ENCODE measurements at regions not wholly inside any gene's neighbourhood (a gene's known extent, or its start where the extent isn't known, plus 50 kb on each side); places are given as distances from the start of the nearest gene placed in this dataset.
"Not testable (repeated sequence)": the region's sequence is repeated elsewhere in the genome, so short reads cannot be mapped to it uniquely, and the experiment has no call there.

DNA sequence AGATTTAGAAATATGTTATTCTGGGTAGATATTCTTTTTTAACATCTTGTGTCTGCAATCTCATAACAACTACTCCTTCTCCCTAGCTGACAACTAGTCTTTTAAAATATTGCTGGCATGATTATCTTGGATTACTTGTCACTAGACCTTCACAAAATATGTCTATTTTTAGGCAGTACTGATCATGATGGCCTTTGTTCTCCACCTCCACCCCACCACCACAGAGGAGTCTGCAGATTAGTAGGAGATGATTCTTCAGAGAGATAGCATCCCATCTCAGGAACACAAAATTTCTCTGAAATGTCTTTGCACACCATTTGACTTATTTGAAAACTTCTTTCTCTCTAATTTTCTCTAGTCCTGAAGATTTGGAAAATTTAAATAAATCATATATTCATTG is 338.1 kb upstream of the SPHKAP start:
- TF ChIP-seq, protein P1, sequence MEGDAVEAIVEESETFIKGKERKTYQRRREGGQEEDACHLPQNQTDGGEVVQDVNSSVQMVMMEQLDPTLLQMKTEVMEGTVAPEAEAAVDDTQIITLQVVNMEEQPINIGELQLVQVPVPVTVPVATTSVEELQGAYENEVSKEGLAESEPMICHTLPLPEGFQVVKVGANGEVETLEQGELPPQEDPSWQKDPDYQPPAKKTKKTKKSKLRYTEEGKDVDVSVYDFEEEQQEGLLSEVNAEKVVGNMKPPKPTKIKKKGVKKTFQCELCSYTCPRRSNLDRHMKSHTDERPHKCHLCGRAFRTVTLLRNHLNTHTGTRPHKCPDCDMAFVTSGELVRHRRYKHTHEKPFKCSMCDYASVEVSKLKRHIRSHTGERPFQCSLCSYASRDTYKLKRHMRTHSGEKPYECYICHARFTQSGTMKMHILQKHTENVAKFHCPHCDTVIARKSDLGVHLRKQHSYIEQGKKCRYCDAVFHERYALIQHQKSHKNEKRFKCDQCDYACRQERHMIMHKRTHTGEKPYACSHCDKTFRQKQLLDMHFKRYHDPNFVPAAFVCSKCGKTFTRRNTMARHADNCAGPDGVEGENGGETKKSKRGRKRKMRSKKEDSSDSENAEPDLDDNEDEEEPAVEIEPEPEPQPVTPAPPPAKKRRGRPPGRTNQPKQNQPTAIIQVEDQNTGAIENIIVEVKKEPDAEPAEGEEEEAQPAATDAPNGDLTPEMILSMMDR (conservative IDR thresholded peaks at IDR 0.05; ENCODE audit: low read length) = no peak

GRCh38 chr2:228516019-228516418 is 334.5 kb upstream of the SPHKAP start:
- Histone ChIP-seq H2AFZ (ENCODE audit: low read length) (no peak overlapping the region), H3K9me2 (replicated peaks; ENCODE audit: low read depth, low read length) (no peaks in the 10 kb centered on the region; the same call in 1 of the 2 replicates), H3F3A (ENCODE audit: low read depth) (no peaks in the 10 kb centered on the region), H4K20me1 (ENCODE audit: insufficient read depth, low read length, poor library complexity, severe bottlenecking) (no peaks in the 10 kb centered on the region), H3K9ac (ENCODE audit: low read depth, low read length, poor library complexity, severe bottlenecking) (no peak overlapping the region), H3K4me2 (ENCODE audit: low read depth, low read length, poor library complexity, severe bottlenecking) (no peak overlapping the region), H3K4me3 (ENCODE audit: low read length, poor library complexity, severe bottlenecking) (no peak overlapping the region), H3K4me1 (ENCODE audit: insufficient read depth, low read length, poor library complexity, severe bottlenecking) (no peaks in the 10 kb centered on the region), H3K36me3 (ENCODE audit: insufficient read depth, low read length) (no peaks in the 10 kb centered on the region), H3K27me3 (ENCODE audit: insufficient read depth, low read length, poor library complexity, severe bottlenecking) (no peaks in the 10 kb centered on the region), H3K79me2 (ENCODE audit: insufficient read depth, low read length) (no peaks in the 10 kb centered on the region), H3K9me3 (ENCODE audit: insufficient read depth, low read depth, low read length) (no peaks in the 10 kb centered on the region)
- TF ChIP-seq, protein P1 (conservative IDR thresholded peaks at IDR 0.05; ENCODE audit: low read length) = no peak
- TF ChIP-seq EZH2phosphoT487 (IDR thresholded peaks at IDR 0.05; ENCODE audit: borderline replicate concordance) = no peak

More for the DNA sequence above, 338.1 kb upstream of the SPHKAP start:
- Histone ChIP-seq H3F3A (ENCODE audit: low read depth) (no peaks in the 10 kb centered on the region), H3K9ac (ENCODE audit: low read depth, low read length, poor library complexity, severe bottlenecking) (no peak overlapping the region), H3K4me1 (ENCODE audit: insufficient read depth, low read length, poor library complexity, severe bottlenecking) (no peaks in the 10 kb centered on the region), H4K20me1 (ENCODE audit: insufficient read depth, low read length, poor library complexity, severe bottlenecking) (no peaks in the 10 kb centered on the region), H2AFZ (ENCODE audit: low read length) (no peak overlapping the region), H3K9me2 (replicated peaks; ENCODE audit: low read depth, low read length) (no peaks in the 10 kb centered on the region; the same call in 1 of the 2 replicates), H3K36me3 (ENCODE audit: insufficient read depth, low read length) (no peaks in the 10 kb centered on the region), H3K27me3 (ENCODE audit: insufficient read depth, low read length, poor library complexity, severe bottlenecking) (no peaks in the 10 kb centered on the region), H3K4me2 (ENCODE audit: low read depth, low read length, poor library complexity, severe bottlenecking) (no peak overlapping the region), H3K4me3 (ENCODE audit: low read length, poor library complexity, severe bottlenecking) (no peak overlapping the region), H3K79me2 (ENCODE audit: insufficient read depth, low read length) (no peaks in the 10 kb centered on the region), H3K9me3 (ENCODE audit: insufficient read depth, low read depth, low read length) (no peaks in the 10 kb centered on the region)

DNA sequence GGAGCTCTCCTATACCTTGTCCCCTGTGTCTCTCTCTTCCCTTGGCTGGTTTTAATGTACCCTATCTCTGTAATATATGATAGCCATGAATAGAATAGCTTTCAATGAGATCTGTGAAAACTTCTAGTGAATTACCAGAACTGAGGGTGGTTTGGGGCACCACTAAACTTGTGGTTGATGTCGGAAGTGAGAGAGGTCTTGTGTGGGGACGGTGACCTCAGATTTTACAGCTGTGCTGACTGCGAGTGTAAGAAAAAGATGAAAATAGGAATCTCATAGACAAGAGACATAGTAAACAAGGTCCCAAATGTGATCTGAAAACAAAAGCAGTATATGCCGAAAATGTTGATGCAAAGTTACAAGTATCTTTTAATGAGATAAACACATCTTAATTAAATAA is 332.0 kb upstream of the SPHKAP start:
- not testable (repeated sequence) for H3K9ac ChIP-seq (ENCODE audit: low read depth, low read length, poor library complexity, severe bottlenecking); H2AFZ ChIP-seq (ENCODE audit: low read length); H3K79me2 ChIP-seq (ENCODE audit: insufficient read depth, low read length); H3K36me3 ChIP-seq (ENCODE audit: insufficient read depth, low read length); H3K27me3 ChIP-seq (ENCODE audit: insufficient read depth, low read length, poor library complexity, severe bottlenecking); H3K4me1 ChIP-seq (ENCODE audit: insufficient read depth, low read length, poor library complexity, severe bottlenecking); H3K4me2 ChIP-seq (ENCODE audit: low read depth, low read length, poor library complexity, severe bottlenecking); H3K9me3 ChIP-seq (ENCODE audit: insufficient read depth, low read depth, low read length); H3K4me3 ChIP-seq (ENCODE audit: low read length, poor library complexity, severe bottlenecking); H3K9me2 ChIP-seq (replicated peaks; ENCODE audit: low read depth, low read length); H4K20me1 ChIP-seq (ENCODE audit: insufficient read depth, low read length, poor library complexity, severe bottlenecking); H3F3A ChIP-seq (ENCODE audit: low read depth)

- Histone ChIP-seq H3K4me2 (ENCODE audit: low read depth, low read length, poor library complexity, severe bottlenecking) (no peak overlapping the region), H3K4me3 (ENCODE audit: low read length, poor library complexity, severe bottlenecking) (no peak overlapping the region), H2AFZ (ENCODE audit: low read length) (no peak overlapping the region), H3F3A (ENCODE audit: low read depth) (no peaks in the 10 kb centered on the region), H3K36me3 (ENCODE audit: insufficient read depth, low read length) (no peaks in the 10 kb centered on the region), H3K9me3 (ENCODE audit: insufficient read depth, low read depth, low read length) (no peaks in the 10 kb centered on the region), H4K20me1 (ENCODE audit: insufficient read depth, low read length, poor library complexity, severe bottlenecking) (no peaks in the 10 kb centered on the region), H3K9ac (ENCODE audit: low read depth, low read length, poor library complexity, severe bottlenecking) (no peak overlapping the region), H3K4me1 (ENCODE audit: insufficient read depth, low read length, poor library complexity, severe bottlenecking) (no peaks in the 10 kb centered on the region), H3K9me2 (replicated peaks; ENCODE audit: low read depth, low read length) (no peaks in the 10 kb centered on the region), H3K27me3 (ENCODE audit: insufficient read depth, low read length, poor library complexity, severe bottlenecking) (no peaks in the 10 kb centered on the region), H3K79me2 (ENCODE audit: insufficient read depth, low read length) (no peaks in the 10 kb centered on the region)
- TF ChIP-seq EZH2phosphoT487 (IDR thresholded peaks at IDR 0.05; ENCODE audit: borderline replicate concordance) = no peak
- TF ChIP-seq, protein P1 (conservative IDR thresholded peaks at IDR 0.05; ENCODE audit: low read length) = no peak
These were observed 327.5 kb upstream of the SPHKAP start for GRCh38 chr2:228509021-228509420.

Measured in Loucy (cell line).